Fibroblast of mammary gland (primary cell): ENCODE measurements at regions not wholly inside any gene's neighbourhood (a gene's known extent, or its start where the extent isn't known, plus 50 kb on each side); places are given as distances from the start of the nearest gene placed in this dataset.
A peak's percentile ranks its signal among the peaks of the same experiment; 100 is the strongest.

Experiments used
- DNase-seq: peaks from one replicate; pipeline ENCODE4 v3.0.0-alpha.2; 2010; ENCODE audit warnings: low read depth
- H3K4me3 ChIP-seq: 2 replicates; pipeline ENCODE4 v1.5.1; 2011; ENCODE audit warnings: low read depth, mild to moderate bottlenecking, low read length, moderate library complexity; ENCODE audit not compliant: control insufficient read depth
- TF ChIP-seq, protein P1 (sequence below): conservative IDR thresholded peaks from 2 replicates; pipeline ENCODE4 v1.5.1; 2011; ENCODE audit warnings: low read depth, low read length, inconsistent platforms; ENCODE audit not compliant: control insufficient read depth, insufficient read depth

DNA sequence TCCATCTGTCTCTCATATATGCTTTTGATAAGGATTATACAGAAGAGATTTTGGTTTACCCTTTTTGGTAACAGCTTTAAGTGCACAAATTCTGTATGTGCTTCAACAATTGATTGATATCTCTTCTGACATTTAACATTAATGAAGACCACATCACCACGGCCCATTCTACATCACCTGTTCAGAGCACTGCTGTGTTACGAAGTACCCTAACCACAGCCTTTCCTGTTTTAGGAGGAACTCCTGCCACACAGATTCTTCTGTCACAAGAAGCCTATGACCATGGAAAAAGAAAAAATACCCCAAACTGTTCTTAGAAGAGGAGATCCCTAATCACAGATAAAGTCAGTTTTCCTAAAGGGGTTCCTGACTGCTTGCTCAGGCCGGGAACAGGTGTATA is 170.1 kb downstream of the NSUN3 start:
- TF ChIP-seq, protein P1, sequence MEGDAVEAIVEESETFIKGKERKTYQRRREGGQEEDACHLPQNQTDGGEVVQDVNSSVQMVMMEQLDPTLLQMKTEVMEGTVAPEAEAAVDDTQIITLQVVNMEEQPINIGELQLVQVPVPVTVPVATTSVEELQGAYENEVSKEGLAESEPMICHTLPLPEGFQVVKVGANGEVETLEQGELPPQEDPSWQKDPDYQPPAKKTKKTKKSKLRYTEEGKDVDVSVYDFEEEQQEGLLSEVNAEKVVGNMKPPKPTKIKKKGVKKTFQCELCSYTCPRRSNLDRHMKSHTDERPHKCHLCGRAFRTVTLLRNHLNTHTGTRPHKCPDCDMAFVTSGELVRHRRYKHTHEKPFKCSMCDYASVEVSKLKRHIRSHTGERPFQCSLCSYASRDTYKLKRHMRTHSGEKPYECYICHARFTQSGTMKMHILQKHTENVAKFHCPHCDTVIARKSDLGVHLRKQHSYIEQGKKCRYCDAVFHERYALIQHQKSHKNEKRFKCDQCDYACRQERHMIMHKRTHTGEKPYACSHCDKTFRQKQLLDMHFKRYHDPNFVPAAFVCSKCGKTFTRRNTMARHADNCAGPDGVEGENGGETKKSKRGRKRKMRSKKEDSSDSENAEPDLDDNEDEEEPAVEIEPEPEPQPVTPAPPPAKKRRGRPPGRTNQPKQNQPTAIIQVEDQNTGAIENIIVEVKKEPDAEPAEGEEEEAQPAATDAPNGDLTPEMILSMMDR: no peak
- no peak overlapping the region for H3K4me3 ChIP-seq
- no peak for DNase-seq

DNA sequence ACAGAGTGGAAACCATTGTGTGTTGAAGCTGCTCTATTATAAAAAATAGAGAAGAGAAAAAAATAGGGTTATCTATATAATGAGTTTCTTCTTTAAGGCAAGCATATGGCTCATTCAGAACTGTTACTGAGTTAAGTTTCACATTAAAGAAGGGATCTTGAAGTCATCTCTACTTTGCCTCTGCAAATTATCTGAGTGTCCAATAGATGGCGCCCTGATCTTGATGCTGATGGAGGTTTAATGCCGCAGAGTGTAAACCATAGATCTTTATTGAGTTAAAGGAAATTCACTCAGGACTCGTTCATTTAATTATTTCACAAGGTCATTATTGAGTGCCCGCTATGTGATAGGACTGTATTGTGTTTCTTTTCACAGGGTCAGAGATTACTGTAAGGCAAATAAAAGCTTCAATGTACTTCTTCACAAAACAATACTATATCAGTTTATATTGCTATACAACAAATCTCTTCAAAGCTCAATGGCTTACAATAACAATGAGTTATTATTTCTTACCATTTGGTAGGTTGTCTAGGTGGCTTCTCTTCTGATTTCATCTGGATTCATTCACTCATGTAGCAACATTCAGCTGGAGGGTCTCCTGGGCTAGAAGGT is 171.4 kb downstream of the NSUN3 start:
- H3K4me3 ChIP-seq: no peak overlapping the region
- DNase-seq: peak; percentile 53
- TF ChIP-seq, protein P1: peak; percentile 76

DNA sequence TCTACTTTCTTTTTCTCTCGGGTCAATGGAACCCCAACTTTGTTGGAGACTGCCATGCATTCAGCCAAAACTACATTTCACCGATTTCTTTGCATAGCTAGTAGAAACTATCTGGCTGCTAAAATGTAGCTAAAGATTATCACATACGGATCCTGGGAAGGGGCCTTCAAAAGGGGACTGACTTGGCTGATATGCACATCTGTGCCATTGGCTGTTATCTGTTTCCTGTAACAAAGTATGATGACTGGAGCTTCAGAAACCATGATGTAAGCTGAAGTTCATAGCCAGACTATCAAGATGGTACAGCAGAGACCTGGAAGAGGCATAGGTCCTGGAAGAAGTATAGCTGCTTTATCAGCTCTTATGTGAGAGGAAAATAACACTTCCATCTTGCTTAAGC is 179.1 kb downstream of the NSUN3 start:
- TF ChIP-seq, protein P1: no peak
- no peak overlapping the region for H3K4me3 ChIP-seq
- DNase-seq: no peak

DNA sequence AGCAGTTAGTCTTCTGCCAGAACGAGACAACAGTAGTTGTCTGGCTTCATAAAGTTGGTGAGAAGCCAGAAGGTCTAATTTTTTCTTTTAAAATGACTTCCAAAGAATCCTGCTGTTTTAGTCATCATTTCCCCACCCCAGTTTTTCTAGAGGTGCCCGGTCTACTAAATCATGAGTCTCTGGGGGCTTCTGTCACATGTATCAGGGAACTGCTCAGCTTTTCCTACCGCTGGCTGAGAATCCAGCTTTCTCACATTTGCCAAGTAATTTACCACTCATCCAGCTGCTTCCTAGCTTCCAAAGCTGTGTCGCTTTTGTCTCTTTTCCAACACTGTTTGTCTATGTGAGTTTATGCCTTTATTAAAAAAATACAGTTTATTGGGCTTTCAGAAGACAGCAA is 183.3 kb downstream of the NSUN3 start:
- DNase-seq: peak; percentile 58
- TF ChIP-seq, protein P1: no peak
- H3K4me3 ChIP-seq: no peak overlapping the region

DNA sequence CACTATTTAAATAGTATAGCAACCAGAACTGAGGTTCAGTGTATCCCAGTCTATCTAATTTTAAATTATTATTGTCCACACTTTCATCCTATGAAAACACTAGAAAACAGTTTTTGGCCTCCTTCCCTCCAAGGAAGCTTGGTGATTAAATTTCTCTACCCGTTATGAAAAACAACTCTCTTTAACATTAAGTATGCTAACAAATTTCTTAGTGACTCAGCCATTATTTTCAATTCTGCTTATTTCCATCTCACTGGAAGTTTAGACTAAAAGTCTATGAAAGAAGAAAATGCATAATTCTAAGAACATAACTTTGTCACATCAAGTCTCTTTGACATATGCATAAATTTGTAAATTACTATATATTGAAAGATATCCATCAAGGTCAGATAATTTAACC is 185.2 kb downstream of the NSUN3 start:
- no peak for DNase-seq
- TF ChIP-seq, protein P1: no peak
- no peak overlapping the region for H3K4me3 ChIP-seq

DNA sequence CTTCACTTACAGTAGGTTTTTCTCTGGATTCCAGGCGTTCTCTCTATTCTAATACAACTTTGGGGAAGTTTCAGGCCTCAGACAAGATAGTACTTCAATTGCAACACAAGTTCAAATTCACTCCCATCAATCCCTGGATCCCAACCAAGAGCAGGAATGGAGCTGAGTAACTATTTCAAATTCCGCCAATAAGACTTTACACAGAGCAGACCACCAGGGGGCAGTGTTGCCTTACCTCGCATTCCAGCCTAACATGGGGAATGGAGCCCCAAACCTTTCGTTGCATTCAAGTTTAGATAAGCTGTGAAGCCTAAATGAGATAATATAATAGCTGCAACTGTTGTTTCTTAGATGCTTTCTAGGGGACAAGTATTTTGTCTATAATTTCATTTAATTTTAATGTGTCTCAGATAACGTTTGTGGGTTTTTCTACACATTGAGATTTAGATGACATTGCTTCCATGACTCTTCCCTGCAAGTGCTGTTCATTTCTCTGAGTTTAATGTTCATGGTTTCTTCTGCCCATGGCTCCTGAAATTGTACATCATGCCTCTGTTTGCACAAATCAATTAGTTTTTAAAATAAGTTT is 186.7 kb downstream of the NSUN3 start:
- TF ChIP-seq, protein P1: peak; percentile 88
- H3K4me3 ChIP-seq: no peak overlapping the region
- peak; percentile 78 for DNase-seq

DNA sequence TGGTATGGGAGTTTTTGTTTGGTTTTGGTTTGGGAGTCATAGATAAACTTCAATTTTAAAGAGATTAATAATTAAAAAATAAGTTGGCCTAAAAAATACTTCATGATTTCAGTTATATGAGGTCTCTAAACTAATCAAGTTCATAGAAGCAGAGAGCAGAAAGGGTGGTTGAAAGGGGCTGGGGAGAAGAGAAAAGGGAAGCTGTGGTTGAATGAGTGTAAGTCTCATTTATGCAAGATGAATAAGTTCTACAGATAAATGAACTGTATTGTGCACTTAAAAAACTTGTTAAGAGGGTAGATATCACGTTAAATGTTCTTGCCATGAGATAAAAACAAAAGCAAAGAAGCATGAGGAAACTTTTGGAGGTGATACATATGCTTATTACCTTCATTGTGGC is 188.7 kb downstream of the NSUN3 start:
- DNase-seq: no peak
- H3K4me3 ChIP-seq: no peak overlapping the region
- TF ChIP-seq, protein P1: no peak
